WERI-Rb-1 (cell line): ENCODE measurements at regions not wholly inside any gene's neighbourhood (a gene's known extent, or its start where the extent isn't known, plus 50 kb on each side); places are given as distances from the start of the nearest gene placed in this dataset.

Experiments
- DNase-seq: peaks from one replicate; pipeline ENCODE4 v3.0.0-alpha.2; 2020
- H3K27ac ChIP-seq: fragments of 250-450 bp; sonication (Bioruptor Pico); 2 replicates; pipeline ENCODE4 v1.5.1; 2020; ENCODE audit warnings: mild to moderate bottlenecking, moderate library complexity
- H3K27me3 ChIP-seq: fragments of 250-450 bp; sonication (Bioruptor Pico); 2 replicates; pipeline ENCODE4 v1.5.1; 2021; ENCODE audit warnings: mild to moderate bottlenecking, low read depth, moderate library complexity; ENCODE audit not compliant: insufficient read depth, severe bottlenecking
- H3K36me3 ChIP-seq: fragments of 250-450 bp; sonication (Bioruptor Pico); 2 replicates; pipeline ENCODE4 v1.5.1; 2020; ENCODE audit warnings: mild to moderate bottlenecking, moderate library complexity
- H3K4me3 ChIP-seq: 2 replicates; pipeline ENCODE4 v1.5.1; 2011; ENCODE audit warnings: low read depth, mild to moderate bottlenecking, control low read depth, low read length
- H3K9me3 ChIP-seq: fragments of 250-450 bp; sonication (Bioruptor Pico); 2 replicates; pipeline ENCODE4 v1.5.1; 2021; ENCODE audit warnings: mild to moderate bottlenecking, moderate library complexity; ENCODE audit not compliant: severe bottlenecking
- TF ChIP-seq, protein P1 (sequence below): IDR thresholded peaks from 2 replicates; pipeline ENCODE4 v1.5.1; 2011; ENCODE audit warnings: low read depth, mild to moderate bottlenecking, control low read depth, inconsistent platforms, low read length

- no peak for DNase-seq
- TF ChIP-seq, protein P1, sequence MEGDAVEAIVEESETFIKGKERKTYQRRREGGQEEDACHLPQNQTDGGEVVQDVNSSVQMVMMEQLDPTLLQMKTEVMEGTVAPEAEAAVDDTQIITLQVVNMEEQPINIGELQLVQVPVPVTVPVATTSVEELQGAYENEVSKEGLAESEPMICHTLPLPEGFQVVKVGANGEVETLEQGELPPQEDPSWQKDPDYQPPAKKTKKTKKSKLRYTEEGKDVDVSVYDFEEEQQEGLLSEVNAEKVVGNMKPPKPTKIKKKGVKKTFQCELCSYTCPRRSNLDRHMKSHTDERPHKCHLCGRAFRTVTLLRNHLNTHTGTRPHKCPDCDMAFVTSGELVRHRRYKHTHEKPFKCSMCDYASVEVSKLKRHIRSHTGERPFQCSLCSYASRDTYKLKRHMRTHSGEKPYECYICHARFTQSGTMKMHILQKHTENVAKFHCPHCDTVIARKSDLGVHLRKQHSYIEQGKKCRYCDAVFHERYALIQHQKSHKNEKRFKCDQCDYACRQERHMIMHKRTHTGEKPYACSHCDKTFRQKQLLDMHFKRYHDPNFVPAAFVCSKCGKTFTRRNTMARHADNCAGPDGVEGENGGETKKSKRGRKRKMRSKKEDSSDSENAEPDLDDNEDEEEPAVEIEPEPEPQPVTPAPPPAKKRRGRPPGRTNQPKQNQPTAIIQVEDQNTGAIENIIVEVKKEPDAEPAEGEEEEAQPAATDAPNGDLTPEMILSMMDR: no peak
- Histone ChIP-seq H3K27ac (no peak overlapping the region), H3K9me3 (no peaks in the 10 kb centered on the region), H3K36me3 (no peaks in the 10 kb centered on the region; the same call in 1 of the 2 replicates), H3K4me3 (no peak overlapping the region), H3K27me3 (no peaks in the 10 kb centered on the region)
Measured at GRCh38 chr9:20041697-20042081, 252.9 kb upstream of the SLC24A2 start.

DNA sequence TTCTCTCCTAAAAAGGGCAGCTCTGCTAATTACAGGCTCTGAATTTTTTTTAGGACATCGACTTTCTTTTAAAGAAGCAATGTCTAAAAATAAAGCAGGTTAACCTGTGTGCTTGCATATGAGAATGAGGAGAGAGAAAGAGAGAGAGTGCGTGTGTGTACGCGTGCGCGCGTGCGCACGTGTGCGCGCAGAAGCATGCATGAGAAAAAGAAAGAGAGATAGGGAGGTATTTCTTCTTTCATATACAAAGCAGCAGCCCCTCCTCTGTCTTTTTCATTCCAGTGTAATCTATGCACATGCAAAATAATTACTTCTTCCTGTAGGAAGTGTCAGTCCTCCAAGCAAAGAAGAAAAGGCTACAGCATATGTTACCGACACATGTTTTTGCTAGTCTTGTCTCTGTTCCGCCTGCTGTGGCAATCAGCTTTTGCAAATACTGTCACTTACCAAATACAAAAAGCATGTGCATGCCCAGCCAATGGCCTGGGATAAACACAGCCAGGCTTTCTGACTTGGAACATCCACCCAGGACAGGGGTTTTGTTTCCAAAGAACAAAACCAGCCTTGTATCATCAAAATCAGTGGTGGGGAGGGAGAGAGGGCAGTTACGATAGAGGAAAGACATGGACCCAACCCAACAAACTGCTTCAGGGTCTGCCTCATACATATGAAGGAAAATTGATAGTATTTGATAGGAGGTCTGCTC, 252.3 kb upstream of the SLC24A2 start:
- DNase-seq: no peak
- TF ChIP-seq, protein P1: no peak
- H3K27me3 ChIP-seq: no peaks in the 10 kb centered on the region
- no peak overlapping the region for H3K27ac ChIP-seq
- no peaks in the 10 kb centered on the region for H3K9me3 ChIP-seq
- H3K36me3 ChIP-seq: no peaks in the 10 kb centered on the region; the same call in 1 of the 2 replicates
- H3K4me3 ChIP-seq: no peak overlapping the region

- TF ChIP-seq, protein P1: no peak
- H3K4me3 ChIP-seq: no peak overlapping the region
- no peaks in the 10 kb centered on the region; the same call in 1 of the 2 replicates for H3K36me3 ChIP-seq
- H3K27me3 ChIP-seq: no peaks in the 10 kb centered on the region
- DNase-seq: no peak
- no peaks in the 10 kb centered on the region for H3K9me3 ChIP-seq
- no peak overlapping the region for H3K27ac ChIP-seq
Measured at GRCh38 chr9:20037699-20038098, 248.9 kb upstream of the SLC24A2 start.

DNA sequence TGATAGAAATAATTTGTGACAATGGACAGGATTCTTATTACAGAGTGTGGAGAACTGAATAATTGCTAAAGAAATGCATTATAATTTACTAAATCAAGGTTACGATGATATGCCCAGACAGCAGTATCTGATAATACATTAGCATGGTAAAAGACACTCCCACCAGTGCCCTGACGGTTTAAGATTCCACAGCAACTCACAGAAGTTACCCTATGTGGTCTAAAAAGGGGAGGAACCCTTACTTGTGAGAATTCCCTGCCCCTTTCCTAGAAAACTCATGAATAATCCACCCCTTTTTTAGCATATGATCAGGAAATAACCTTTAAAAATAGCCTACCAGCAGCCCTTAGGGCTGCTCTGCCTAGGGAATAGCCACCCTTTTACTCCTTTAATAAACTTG, 244.7 kb upstream of the SLC24A2 start:
- H3K36me3 ChIP-seq: no peaks in the 10 kb centered on the region
- H3K4me3 ChIP-seq: no peak overlapping the region
- no peaks in the 10 kb centered on the region for H3K27me3 ChIP-seq
- no peak for DNase-seq
- TF ChIP-seq, protein P1: no peak
- H3K9me3 ChIP-seq: no peaks in the 10 kb centered on the region
- H3K27ac ChIP-seq: no peak overlapping the region

DNA sequence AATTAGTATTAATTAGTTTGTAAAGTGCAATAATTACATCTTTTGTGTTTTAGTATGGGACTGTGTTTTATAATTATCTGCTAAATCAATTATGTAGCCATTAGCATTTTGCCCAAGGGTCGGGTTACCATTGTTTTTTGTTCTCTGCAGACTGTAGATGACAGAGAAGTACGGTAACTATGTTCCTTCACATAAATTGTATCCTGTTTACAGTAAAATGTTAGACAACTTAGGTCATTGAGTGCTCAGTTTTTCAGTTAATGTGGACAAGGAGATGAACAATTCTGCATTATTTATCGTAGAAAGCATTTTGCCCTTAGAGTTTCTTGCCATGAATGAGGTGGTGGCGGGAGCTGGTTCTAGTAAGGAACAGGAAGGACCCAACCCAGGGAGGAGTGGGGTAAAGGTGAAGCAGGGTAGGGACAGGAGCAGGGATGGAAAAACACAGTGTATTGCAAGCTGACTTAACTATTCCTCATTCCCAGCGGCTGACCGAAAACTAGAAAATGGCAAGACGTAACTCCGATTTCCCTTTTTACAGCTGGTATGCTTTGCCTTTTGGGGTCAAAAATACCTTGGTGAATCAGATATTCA, 243.7 kb upstream of the SLC24A2 start:
- TF ChIP-seq, protein P1: no peak
- Histone ChIP-seq H3K9me3 (no peaks in the 10 kb centered on the region), H3K27ac (no peak overlapping the region), H3K27me3 (no peaks in the 10 kb centered on the region), H3K36me3 (no peaks in the 10 kb centered on the region), H3K4me3 (no peak overlapping the region)
- no peak for DNase-seq
